ENCODE measurements at regions not wholly inside any gene's neighbourhood (a gene's known extent, or its start where the extent isn't known, plus 50 kb on each side); places are given as distances from the start of the nearest gene placed in this dataset.

GRCh38 chr6:95143408-95144180 is 433.7 kb upstream of the MANEA start:
- no peak for TF ChIP-seq HDAC2 (IDR thresholded peaks at IDR 0.05; ENCODE audit: borderline replicate concordance in 1 of 2, low read depth in 2 of 2, low read length in 2 of 2)
- TF ChIP-seq YY1 (IDR thresholded peaks at IDR 0.05; ENCODE audit: low read depth, low read length): no peak
- no peak for TF ChIP-seq CTCF (IDR thresholded peaks at IDR 0.05; ENCODE audit: control extremely low read depth in 1 of 3, insufficient read depth in 1 of 3, low read depth in 1 of 3, low read length in 3 of 3)
- no peak for TF ChIP-seq CREB1 (IDR thresholded peaks at IDR 0.05)
- no peak for TF ChIP-seq EZH2 (IDR thresholded peaks at IDR 0.05; ENCODE audit: low read depth, low read length, severe bottlenecking)
- no peak for TF ChIP-seq ATF3 (IDR thresholded peaks at IDR 0.05; ENCODE audit: insufficient read depth, low read depth, low read length)
- TF ChIP-seq GABPA (IDR thresholded peaks at IDR 0.05; ENCODE audit: borderline replicate concordance, insufficient read depth, low read length): no peak
- TF ChIP-seq POLR2A (IDR thresholded peaks at IDR 0.05; ENCODE audit: control extremely low read depth in 1 of 2, low read depth in 2 of 2, low read length in 2 of 2): no peak
- no peak for TF ChIP-seq POLR2AphosphoS5 (IDR thresholded peaks at IDR 0.05; ENCODE audit: low read depth, low read length)
- no peak for TF ChIP-seq SRF (IDR thresholded peaks at IDR 0.05; ENCODE audit: low read depth, low read length)
- TF ChIP-seq RFX5 (IDR thresholded peaks at IDR 0.05; ENCODE audit: borderline replicate concordance, low read depth, low read length): no peak
